Skeletal muscle tissue (tissue), 3 donors: ENCODE measurements at regions not wholly inside any gene's neighbourhood (a gene's known extent, or its start where the extent isn't known, plus 50 kb on each side); places are given as distances from the start of the nearest gene placed in this dataset.
"Not testable (repeated sequence)": the region's sequence is repeated elsewhere in the genome, so short reads cannot be mapped to it uniquely, and the experiment has no call there.

Source experiments
- H3K27ac ChIP-seq: one replicate; pipeline ENCODE4 v1.7.0; 2013; ENCODE audit warnings: mild to moderate bottlenecking, low read depth, low read length, inconsistent platforms
- H3K27me3 ChIP-seq, 3 donors: one replicate each; pipeline ENCODE4 v1.7.0; 2013; ENCODE audit warnings: low read length in 3 of 3; ENCODE audit not compliant: control insufficient read depth in 3 of 3, insufficient read depth in 3 of 3
- H3K36me3 ChIP-seq, 3 donors: one replicate each; pipeline ENCODE4 v1.7.0; 2013; ENCODE audit warnings: low read length in 3 of 3; ENCODE audit not compliant: control insufficient read depth in 3 of 3, insufficient read depth in 3 of 3
- H3K4me1 ChIP-seq, 3 donors: one replicate each; pipeline ENCODE4 v1.7.0; 2013; ENCODE audit warnings: low read length in 3 of 3, mild to moderate bottlenecking in 3 of 3; ENCODE audit not compliant: control insufficient read depth in 3 of 3, insufficient read depth in 3 of 3
- H3K4me3 ChIP-seq, 3 donors: one replicate each; pipeline ENCODE4 v1.7.0; 2013; ENCODE audit warnings: low read length in 3 of 3
- H3K9ac ChIP-seq, 3 donors: one replicate each; pipeline ENCODE4 v1.7.0; 2013; ENCODE audit warnings: low read length in 3 of 3, mild to moderate bottlenecking in 3 of 3, moderate library complexity in 2 of 3, low read depth in 1 of 3
- H3K9me3 ChIP-seq, 3 donors: one replicate each; pipeline ENCODE4 v1.7.0; 2013; ENCODE audit warnings: low read length in 3 of 3; ENCODE audit not compliant: control insufficient read depth in 3 of 3
- donor health status: Osteomylitis.

- Histone ChIP-seq H3K27ac (no peak overlapping the region), H3K4me3 (no peak overlapping the region), H3K9me3 (no peaks in the 10 kb centered on the region), H3K27me3 (no peaks in the 10 kb centered on the region), H3K9ac (no peak overlapping the region), H3K4me1 (no peaks in the 10 kb centered on the region), H3K36me3 (no peaks in the 10 kb centered on the region)
These were observed 493.7 kb upstream of the PLXNA2 start for GRCh38 chr1:208737922-208738321.

GRCh38 chr1:208739636-208740035 is 495.5 kb upstream of the PLXNA2 start:
- H3K27ac ChIP-seq, H3K9ac ChIP-seq, H3K36me3 ChIP-seq, H3K4me3 ChIP-seq, H3K4me1 ChIP-seq, H3K9me3 ChIP-seq, H3K27me3 ChIP-seq: not testable (repeated sequence)

GRCh38 chr1:208741296-208741695 is 497.1 kb upstream of the PLXNA2 start:
- no peak overlapping the region for H3K4me3 ChIP-seq
- no peak overlapping the region for H3K9ac ChIP-seq
- H3K27me3 ChIP-seq = no peaks in the 10 kb centered on the region
- no peaks in the 10 kb centered on the region for H3K36me3 ChIP-seq
- no peaks in the 10 kb centered on the region for H3K4me1 ChIP-seq
- no peaks in the 10 kb centered on the region for H3K9me3 ChIP-seq
- H3K27ac ChIP-seq = no peak overlapping the region

- no peak overlapping the region for H3K9ac ChIP-seq
- H3K4me3 ChIP-seq = no peak overlapping the region
- H3K27ac ChIP-seq = no peak overlapping the region
- H3K27me3 ChIP-seq = no peaks in the 10 kb centered on the region
- H3K4me1 ChIP-seq = no peaks in the 10 kb centered on the region
- H3K9me3 ChIP-seq = no peaks in the 10 kb centered on the region
- H3K36me3 ChIP-seq = no peaks in the 10 kb centered on the region
These were observed 499.2 kb upstream of the PLXNA2 start for GRCh38 chr1:208743361-208743760.

- Histone ChIP-seq H3K9me3 (no peaks in the 10 kb centered on the region), H3K4me3 (no peak overlapping the region), H3K27ac (no peak overlapping the region), H3K9ac (no peak overlapping the region), H3K36me3 (no peaks in the 10 kb centered on the region), H3K27me3 (no peaks in the 10 kb centered on the region), H3K4me1 (no peaks in the 10 kb centered on the region)
These were observed 503.8 kb upstream of the PLXNA2 start for GRCh38 chr1:208747979-208748378.

GRCh38 chr1:208748387-208749165 is 504.4 kb upstream of the PLXNA2 start:
- Histone ChIP-seq H3K36me3 (no peaks in the 10 kb centered on the region), H3K9ac (no peak overlapping the region), H3K27ac (no peak overlapping the region), H3K9me3 (no peaks in the 10 kb centered on the region), H3K27me3 (no peaks in the 10 kb centered on the region), H3K4me1 (no peaks in the 10 kb centered on the region), H3K4me3 (no peak overlapping the region)

- no peak overlapping the region for H3K9ac ChIP-seq
- no peak overlapping the region for H3K27ac ChIP-seq
- H3K36me3 ChIP-seq = no peaks in the 10 kb centered on the region
- H3K4me3 ChIP-seq = no peak overlapping the region
- H3K9me3 ChIP-seq = no peaks in the 10 kb centered on the region
- no peaks in the 10 kb centered on the region for H3K4me1 ChIP-seq
- no peaks in the 10 kb centered on the region for H3K27me3 ChIP-seq
These were observed 512.3 kb upstream of the PLXNA2 start for GRCh38 chr1:208756339-208756981.

GRCh38 chr1:208757846-208758245 is 513.7 kb upstream of the PLXNA2 start:
- H3K36me3 ChIP-seq = no peaks in the 10 kb centered on the region
- H3K27me3 ChIP-seq = no peaks in the 10 kb centered on the region
- no peak overlapping the region for H3K9ac ChIP-seq
- no peak overlapping the region for H3K27ac ChIP-seq
- no peaks in the 10 kb centered on the region for H3K9me3 ChIP-seq
- no peak overlapping the region for H3K4me3 ChIP-seq
- no peaks in the 10 kb centered on the region for H3K4me1 ChIP-seq

- Histone ChIP-seq H3K27me3 (no peaks in the 10 kb centered on the region), H3K9ac (no peak overlapping the region), H3K9me3 (no peaks in the 10 kb centered on the region), H3K36me3 (no peaks in the 10 kb centered on the region), H3K4me3 (no peak overlapping the region), H3K27ac (no peak overlapping the region), H3K4me1 (no peaks in the 10 kb centered on the region)
These were observed 515.1 kb upstream of the PLXNA2 start for GRCh38 chr1:208759255-208759654.

GRCh38 chr1:208763971-208764370 is 519.8 kb upstream of the PLXNA2 start:
- no peak overlapping the region for H3K4me3 ChIP-seq
- no peaks in the 10 kb centered on the region for H3K9me3 ChIP-seq
- no peaks in the 10 kb centered on the region for H3K4me1 ChIP-seq
- H3K27me3 ChIP-seq = no peaks in the 10 kb centered on the region
- H3K9ac ChIP-seq = no peak overlapping the region
- H3K36me3 ChIP-seq = no peaks in the 10 kb centered on the region
- H3K27ac ChIP-seq = no peak overlapping the region
